Breast epithelium (tissue), 4 donors: ENCODE measurements at regions not wholly inside any gene's neighbourhood (a gene's known extent, or its start where the extent isn't known, plus 50 kb on each side); places are given as distances from the start of the nearest gene placed in this dataset.

Experiments
- DNase-seq, 2 donors: peaks; one replicate each; pipeline ENCODE4 v3.0.0-alpha.2; 2019; ENCODE audit warnings: low spot score in 2 of 2
- H3K27ac ChIP-seq, 2 donors: fragments of 200-600 bp; sonication (generic) in 1 of 2; one replicate each; pipeline ENCODE4 v1.5.1; 2016 to 2019; ENCODE audit warnings: mild to moderate bottlenecking in 1 of 2
- H3K27me3 ChIP-seq, 2 donors: fragments of 200-600 bp; sonication (generic) in 1 of 2; one replicate each; pipeline versions ENCODE4 v1.5.1 to v1.6.0; 2017 to 2019; ENCODE audit warnings: control low read depth in 1 of 2, mild to moderate bottlenecking in 1 of 2
- H3K36me3 ChIP-seq: fragments of 200-600 bp; one replicate; pipeline ENCODE4 v1.5.1; 2019
- H3K4me1 ChIP-seq, 2 donors: fragments of 200-600 bp; sonication (generic); one replicate each; pipeline ENCODE4 v1.5.1; 2016 to 2019; ENCODE audit warnings: control low read depth in 1 of 2
- H3K4me3 ChIP-seq, 3 donors: fragments of 200-600 bp; sonication (generic); 1 replicate in 2 of 3; 2 replicates in 1 of 3; pipeline ENCODE4 v1.5.1; 2016 to 2019; ENCODE audit warnings: mild to moderate bottlenecking in 3 of 3, moderate library complexity in 2 of 3
- H3K9me3 ChIP-seq, 2 donors: fragments of 200-600 bp; sonication (generic) in 1 of 2; one replicate each; pipeline ENCODE4 v1.5.1; 2016 to 2019; ENCODE audit warnings: control low read depth in 1 of 2
- CTCF ChIP-seq, 3 donors: fragments of 450-650 bp; IDR thresholded peaks; one replicate each; pipeline ENCODE4 v1.5.1; 2016 to 2017; ENCODE audit warnings: antibody characterized with exemption in 3 of 3, mild to moderate bottlenecking in 3 of 3, moderate library complexity in 3 of 3
- POLR2A ChIP-seq: fragments of 450-650 bp; IDR thresholded peaks from one replicate; pipeline ENCODE4 v1.6.1; 2016; ENCODE audit warnings: antibody characterized with exemption, mild to moderate bottlenecking, moderate library complexity
- POLR2AphosphoS5 ChIP-seq, 3 donors: sonication (generic); formaldehyde crosslinking; IDR thresholded peaks; one replicate each; pipeline ENCODE4 v1.6.1; 2017; ENCODE audit warnings: antibody characterized with exemption in 3 of 3
- intact Hi-C: fragments of 100-400 bp; cut with DNase I; formaldehyde crosslinking; loops from one replicate; pipeline ENCODE4 v1.15.1; 2023; ENCODE audit warnings: low total_unique reads

DNA sequence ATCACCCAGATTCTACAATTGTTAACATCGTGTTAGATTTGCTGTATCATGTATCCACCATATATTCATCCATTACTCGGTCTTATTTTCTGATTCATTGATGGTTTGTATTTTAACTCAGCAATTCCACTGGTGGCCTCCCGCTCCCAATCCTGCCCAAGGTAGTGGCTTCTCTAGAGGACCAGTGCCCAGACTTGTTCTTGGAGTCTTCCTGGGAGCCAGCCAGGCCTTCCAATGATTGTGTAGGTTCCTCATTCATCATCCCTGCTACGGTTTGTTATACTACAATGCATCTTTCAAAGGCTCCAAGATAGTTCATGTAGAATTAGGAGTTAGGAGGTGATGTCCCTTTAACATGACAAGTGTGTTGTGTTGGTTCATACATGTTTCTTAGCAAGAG lies 451.1 kb downstream of the SETD4 start:
- no peak for DNase-seq
- Histone ChIP-seq H3K27me3 (no peaks in the 10 kb centered on the region), H3K4me1 (no peaks in the 10 kb centered on the region), H3K27ac (no peak overlapping the region), H3K4me3 (no peak overlapping the region), H3K9me3 (no peaks in the 10 kb centered on the region), H3K36me3 (no peaks in the 10 kb centered on the region)
- intact Hi-C loops, result no loop called here
- TF ChIP-seq CTCF (IDR thresholded peaks at IDR 0.05), result no peak
- no peak for TF ChIP-seq POLR2A
- no peak for TF ChIP-seq POLR2AphosphoS5 (IDR thresholded peaks at IDR 0.05)

DNA sequence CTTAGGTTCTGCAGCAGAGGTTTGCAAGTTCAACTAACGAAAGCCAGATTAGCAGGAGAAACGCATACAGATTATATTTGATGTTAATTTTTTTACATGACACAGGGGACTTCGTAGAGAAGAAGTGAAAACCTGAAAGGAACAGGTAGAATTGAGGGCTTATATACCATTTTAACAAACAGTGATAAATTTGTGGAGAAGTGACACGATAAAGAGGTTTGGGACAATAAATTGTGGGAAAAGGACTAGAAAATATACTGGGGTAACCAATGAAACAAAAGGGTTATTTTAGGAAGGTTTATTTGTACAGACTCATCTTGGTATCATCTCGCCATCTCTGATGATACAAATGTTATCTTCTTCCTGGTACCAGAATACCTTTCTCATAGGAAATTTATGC lies 452.9 kb downstream of the SETD4 start:
- Histone ChIP-seq H3K4me1 (no peaks in the 10 kb centered on the region), H3K36me3 (no peaks in the 10 kb centered on the region), H3K4me3 (no peak overlapping the region), H3K27me3 (no peaks in the 10 kb centered on the region), H3K27ac (no peak overlapping the region), H3K9me3 (no peaks in the 10 kb centered on the region)
- DNase-seq, result no peak
- intact Hi-C loops, result no loop called here
- TF ChIP-seq POLR2A (no peak), CTCF (IDR thresholded peaks at IDR 0.05) (no peak), POLR2AphosphoS5 (IDR thresholded peaks at IDR 0.05) (no peak)

GRCh38 chr21:35606578-35606977 lies 453.7 kb downstream of the SETD4 start:
- no peak overlapping the region for H3K4me3 ChIP-seq
- no peak for DNase-seq
- H3K27ac ChIP-seq, result peak overlapping the region in 1 of 2 donors; percentile 14
- H3K4me1 ChIP-seq, result no peaks in the 10 kb centered on the region
- H3K9me3 ChIP-seq, result no peaks in the 10 kb centered on the region
- TF ChIP-seq POLR2A, result no peak
- TF ChIP-seq POLR2AphosphoS5 (IDR thresholded peaks at IDR 0.05), result no peak
- TF ChIP-seq CTCF (IDR thresholded peaks at IDR 0.05), result no peak
- H3K27me3 ChIP-seq, result no peaks in the 10 kb centered on the region
- intact Hi-C loops, result no loop called here
- H3K36me3 ChIP-seq, result no peaks in the 10 kb centered on the region

- Histone ChIP-seq H3K4me3 (no peak overlapping the region), H3K9me3 (no peaks in the 10 kb centered on the region), H3K27me3 (no peaks in the 10 kb centered on the region), H3K36me3 (no peaks in the 10 kb centered on the region), H3K27ac (no peak overlapping the region), H3K4me1 (no peaks in the 10 kb centered on the region)
- intact Hi-C loops, result no loop called here
- TF ChIP-seq POLR2A (no peak), POLR2AphosphoS5 (IDR thresholded peaks at IDR 0.05) (no peak), CTCF (IDR thresholded peaks at IDR 0.05) (no peak)
- DNase-seq, result no peak
Measured at GRCh38 chr21:35606146-35606545, 454.2 kb downstream of the SETD4 start.

- intact Hi-C loops, result no loop called here
- H3K9me3 ChIP-seq, result no peaks in the 10 kb centered on the region
- H3K27me3 ChIP-seq, result no peaks in the 10 kb centered on the region
- TF ChIP-seq CTCF (IDR thresholded peaks at IDR 0.05), result no peak
- no peak for TF ChIP-seq POLR2AphosphoS5 (IDR thresholded peaks at IDR 0.05)
- TF ChIP-seq POLR2A, result no peak
- no peak overlapping the region for H3K4me3 ChIP-seq
- no peak overlapping the region for H3K27ac ChIP-seq
- no peaks in the 10 kb centered on the region for H3K36me3 ChIP-seq
- H3K4me1 ChIP-seq, result no peaks in the 10 kb centered on the region
- no peak for DNase-seq
Measured at GRCh38 chr21:35603494-35603893, 456.8 kb downstream of the SETD4 start.
